ACC112 (cell line): ENCODE measurements at regions not wholly inside any gene's neighbourhood (a gene's known extent, or its start where the extent isn't known, plus 50 kb on each side); places are given as distances from the start of the nearest gene placed in this dataset.

Experiments
- H2AFZ ChIP-seq: fragments of 200-600 bp; sonication (generic); one replicate; pipeline ENCODE4 v1.6.0; 2017; ENCODE audit warnings: antibody characterized with exemption, low read length; ENCODE audit not compliant: unreplicated experiment
- H3K27ac ChIP-seq: fragments of 200-600 bp; sonication (generic); 2 replicates; pipeline ENCODE4 v1.5.1; 2014; ENCODE audit warnings: low read depth, mild to moderate bottlenecking, antibody characterized with exemption, low read length, moderate library complexity
- H3K27me3 ChIP-seq: fragments of 200-600 bp; sonication (generic); 2 replicates; pipeline ENCODE4 v1.6.1; 2014; ENCODE audit warnings: mild to moderate bottlenecking, antibody characterized with exemption, low read length, moderate library complexity, mixed read lengths; ENCODE audit not compliant: insufficient read depth
- H3K36me3 ChIP-seq: fragments of 200-600 bp; sonication (generic); 2 replicates; pipeline ENCODE4 v1.6.1; 2016; ENCODE audit warnings: mild to moderate bottlenecking, antibody characterized with exemption, low read length, moderate library complexity, mixed read lengths; ENCODE audit not compliant: insufficient read depth
- H3K4me1 ChIP-seq: fragments of 200-600 bp; sonication (generic); one replicate; pipeline ENCODE4 v1.6.1; 2016; ENCODE audit warnings: low read length, mixed read lengths; ENCODE audit not compliant: insufficient read depth, unreplicated experiment, control insufficient read depth
- H3K4me3 ChIP-seq: fragments of 200-600 bp; sonication (generic); 2 replicates; pipeline ENCODE4 v1.5.1; 2014; ENCODE audit warnings: mild to moderate bottlenecking, low read depth, low read length
- H3K79me2 ChIP-seq: fragments of 200-600 bp; sonication (generic); one replicate; pipeline ENCODE4 v1.6.0; 2016; ENCODE audit warnings: low read length; ENCODE audit not compliant: control insufficient read depth, unreplicated experiment, insufficient read depth

GRCh38 chr7:121480058-121480457 lies 84.0 kb upstream of the FAM3C start:
- no peak overlapping the region for H3K27ac ChIP-seq
- H3K4me1 ChIP-seq = no peaks in the 10 kb centered on the region
- H3K36me3 ChIP-seq = no peaks in the 10 kb centered on the region; the same call in 1 of the 2 replicates
- H3K4me3 ChIP-seq = no peak overlapping the region
- H3K27me3 ChIP-seq = no peaks in the 10 kb centered on the region
- H3K79me2 ChIP-seq = no peaks in the 10 kb centered on the region
- no peak overlapping the region for H2AFZ ChIP-seq

GRCh38 chr7:121479466-121479865 lies 83.4 kb upstream of the FAM3C start:
- Histone ChIP-seq H2AFZ (no peak overlapping the region), H3K4me1 (no peaks in the 10 kb centered on the region), H3K79me2 (no peaks in the 10 kb centered on the region), H3K36me3 (no peaks in the 10 kb centered on the region; the same call in 1 of the 2 replicates), H3K27ac (no peak overlapping the region), H3K4me3 (no peak overlapping the region), H3K27me3 (no peaks in the 10 kb centered on the region)

- Histone ChIP-seq H3K4me3 (no peak overlapping the region), H2AFZ (no peak overlapping the region), H3K4me1 (no peaks in the 10 kb centered on the region), H3K36me3 (no peaks in the 10 kb centered on the region; the same call in 1 of the 2 replicates), H3K27me3 (no peaks in the 10 kb centered on the region), H3K27ac (no peak overlapping the region), H3K79me2 (no peaks in the 10 kb centered on the region)
Measured at GRCh38 chr7:121475806-121476205, 79.7 kb upstream of the FAM3C start.

DNA sequence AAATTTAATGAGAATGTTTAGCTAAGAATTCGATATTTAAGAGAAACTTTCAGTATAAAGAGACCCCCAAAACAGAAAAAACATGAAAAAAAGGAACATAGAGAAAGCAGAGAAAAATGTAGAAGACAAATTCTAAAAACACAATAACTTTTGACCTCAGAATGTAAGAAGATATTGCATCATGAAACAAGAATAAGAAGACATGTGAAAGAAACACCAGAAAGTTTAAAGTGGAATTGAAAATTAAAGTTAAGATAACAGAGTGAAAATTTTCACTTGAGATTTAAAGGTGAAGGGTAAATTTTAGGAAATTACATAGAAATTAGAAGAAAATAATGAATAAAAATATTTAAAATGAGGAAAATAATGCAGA lies 78.2 kb upstream of the FAM3C start:
- no peaks in the 10 kb centered on the region for H3K27me3 ChIP-seq
- H3K4me3 ChIP-seq = no peak overlapping the region
- H3K4me1 ChIP-seq = no peaks in the 10 kb centered on the region
- H3K27ac ChIP-seq = no peak overlapping the region
- no peak overlapping the region for H2AFZ ChIP-seq
- no peaks in the 10 kb centered on the region; the same call in 1 of the 2 replicates for H3K36me3 ChIP-seq
- H3K79me2 ChIP-seq = no peaks in the 10 kb centered on the region

- no peak overlapping the region for H2AFZ ChIP-seq
- no peaks in the 10 kb centered on the region for H3K79me2 ChIP-seq
- H3K27ac ChIP-seq = no peak overlapping the region
- no peaks in the 10 kb centered on the region; the same call in 1 of the 2 replicates for H3K36me3 ChIP-seq
- no peak overlapping the region for H3K4me3 ChIP-seq
- no peaks in the 10 kb centered on the region for H3K4me1 ChIP-seq
- no peaks in the 10 kb centered on the region for H3K27me3 ChIP-seq
Measured at GRCh38 chr7:121473645-121474300, 77.7 kb upstream of the FAM3C start.

GRCh38 chr7:121466455-121466854 lies 70.3 kb upstream of the FAM3C start:
- Histone ChIP-seq H3K4me1 (no peaks in the 10 kb centered on the region), H3K79me2 (no peaks in the 10 kb centered on the region), H3K4me3 (no peak overlapping the region), H3K27ac (no peak overlapping the region), H3K36me3 (no peaks in the 10 kb centered on the region), H2AFZ (no peak overlapping the region), H3K27me3 (no peaks in the 10 kb centered on the region)

- Histone ChIP-seq H3K4me3 (no peak overlapping the region), H3K36me3 (no peaks in the 10 kb centered on the region), H3K4me1 (no peaks in the 10 kb centered on the region), H3K27ac (no peak overlapping the region), H2AFZ (no peak overlapping the region), H3K79me2 (no peaks in the 10 kb centered on the region), H3K27me3 (no peaks in the 10 kb centered on the region)
Measured at GRCh38 chr7:121459148-121459547, 63.0 kb upstream of the FAM3C start.

GRCh38 chr7:121456785-121457359 lies 60.8 kb upstream of the FAM3C start:
- Histone ChIP-seq H3K79me2 (no peaks in the 10 kb centered on the region), H3K27me3 (no peaks in the 10 kb centered on the region), H2AFZ (no peak overlapping the region)

DNA sequence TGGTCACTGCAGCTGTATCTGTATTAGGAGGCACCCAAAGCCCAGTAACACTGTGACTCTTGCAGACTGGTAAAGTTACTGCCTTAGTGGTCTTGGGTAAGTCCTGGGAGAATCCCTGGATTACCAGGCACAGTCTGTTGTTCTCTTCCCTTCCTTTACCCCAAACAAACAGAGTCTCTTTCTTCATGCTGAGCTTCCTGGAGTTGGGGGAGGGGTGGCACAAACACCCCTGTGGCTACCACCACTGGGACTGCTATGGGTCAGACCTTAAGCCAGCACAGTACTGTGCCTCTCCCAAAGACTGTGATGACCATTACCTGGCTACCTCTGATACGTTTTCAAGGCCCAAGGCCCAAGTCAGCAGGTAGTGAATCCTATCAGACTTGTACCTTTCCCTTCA lies 59.9 kb upstream of the FAM3C start:
- no peaks in the 10 kb centered on the region for H3K36me3 ChIP-seq
- H2AFZ ChIP-seq = no peak overlapping the region
- H3K4me1 ChIP-seq = peaks cover 10% of the 10 kb centered on the region

More at GRCh38 chr7:121456785-121457359, 60.8 kb upstream of the FAM3C start:
- Histone ChIP-seq H3K36me3 (no peaks in the 10 kb centered on the region), H3K27ac (no peak overlapping the region), H3K4me1 (peaks cover 4% of the 10 kb centered on the region), H3K4me3 (no peak overlapping the region)

DNA sequence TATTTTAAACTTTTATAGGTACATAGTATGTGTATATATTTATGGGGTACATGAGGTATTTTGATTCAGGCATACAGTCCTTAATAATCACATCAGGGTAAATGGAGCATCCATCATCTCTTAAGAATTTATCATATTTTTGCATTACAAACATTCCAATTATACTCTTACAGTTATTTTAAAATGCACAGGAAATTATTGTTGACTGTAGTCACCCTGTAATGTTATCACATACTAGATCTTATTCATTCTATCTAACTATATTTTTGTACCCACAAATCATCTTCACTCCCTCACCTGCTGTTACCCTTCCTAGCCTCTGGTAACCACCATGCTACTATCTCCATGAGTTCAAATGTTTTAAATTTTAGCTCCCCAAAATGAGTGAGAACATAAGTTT lies 56.3 kb upstream of the FAM3C start:
- no peak overlapping the region for H3K27ac ChIP-seq
- no peaks in the 10 kb centered on the region for H3K79me2 ChIP-seq
- no peak overlapping the region for H2AFZ ChIP-seq
- no peaks in the 10 kb centered on the region for H3K27me3 ChIP-seq
- H3K36me3 ChIP-seq = no peaks in the 10 kb centered on the region
- peaks cover 17% of the 10 kb centered on the region for H3K4me1 ChIP-seq
- H3K4me3 ChIP-seq = no peak overlapping the region

More for the DNA sequence above, 59.9 kb upstream of the FAM3C start:
- H3K27me3 ChIP-seq = no peaks in the 10 kb centered on the region
- no peak overlapping the region for H3K4me3 ChIP-seq
- H3K27ac ChIP-seq = no peak overlapping the region
- H3K79me2 ChIP-seq = no peaks in the 10 kb centered on the region

GRCh38 chr7:121451367-121452094 lies 55.4 kb upstream of the FAM3C start:
- peaks cover 25% of the 10 kb centered on the region for H3K4me1 ChIP-seq
- H3K4me3 ChIP-seq = no peak overlapping the region
- H3K79me2 ChIP-seq = no peaks in the 10 kb centered on the region
- H3K36me3 ChIP-seq = no peaks in the 10 kb centered on the region
- no peaks in the 10 kb centered on the region for H3K27me3 ChIP-seq
- no peak overlapping the region for H2AFZ ChIP-seq
- H3K27ac ChIP-seq = no peak overlapping the region
